GM10248 (cell line): ENCODE measurements at regions not wholly inside any gene's neighbourhood (a gene's known extent, or its start where the extent isn't known, plus 50 kb on each side); places are given as distances from the start of the nearest gene placed in this dataset.
A peak's percentile ranks its signal among the peaks of the same experiment; 100 is the strongest.
"Not testable (repeated sequence)": the region's sequence is repeated elsewhere in the genome, so short reads cannot be mapped to it uniquely, and the experiment has no call there.

Source experiments
- CTCF ChIA-PET: fragments of 300-600 bp; sonication (Branson Sonifier 250); formaldehyde crosslinking; extraction: SDS; loops from one replicate; lab custom pipeline; 2021; ENCODE audit warnings: antibody characterized with exemption; lab: Yijun Ruan, JAX
- POLR2A ChIA-PET: fragments of 350-650 bp; sonication (Branson Sonifier 250); formaldehyde crosslinking; extraction: SDS; loops from one replicate; lab custom pipeline; 2020; ENCODE audit warnings: antibody characterized with exemption; lab: Yijun Ruan, JAX
- DNase-seq: peaks from one replicate; pipeline ENCODE4 v3.0.0; 2012; ENCODE audit errors: extremely low spot score
- CTCF ChIP-seq: IDR thresholded peaks from 2 replicates; pipeline ENCODE4 v1.5.1; 2012; ENCODE audit warnings: mild to moderate bottlenecking, low read depth; ENCODE audit errors: extremely low read depth, missing control alignments, control extremely low read depth

GRCh38 chr20:1741309-1742048 lies 83.9 kb upstream of the SIRPG start:
- no peak for TF ChIP-seq CTCF
- POLR2A ChIA-PET, result no interaction called here
- CTCF ChIA-PET, result interaction anchor here (1.0 kb wide), 1 partner anchor 36 kb away, joined by 3 read pairs; no protein-coding TSS in a partner anchor
- DNase-seq, result no peak

GRCh38 chr20:1737134-1737533 lies 79.6 kb upstream of the SIRPG start:
- ChIA-PET POLR2A (no interaction called here), CTCF (no interaction called here)
- no peak for TF ChIP-seq CTCF
- DNase-seq, result no peak

DNA sequence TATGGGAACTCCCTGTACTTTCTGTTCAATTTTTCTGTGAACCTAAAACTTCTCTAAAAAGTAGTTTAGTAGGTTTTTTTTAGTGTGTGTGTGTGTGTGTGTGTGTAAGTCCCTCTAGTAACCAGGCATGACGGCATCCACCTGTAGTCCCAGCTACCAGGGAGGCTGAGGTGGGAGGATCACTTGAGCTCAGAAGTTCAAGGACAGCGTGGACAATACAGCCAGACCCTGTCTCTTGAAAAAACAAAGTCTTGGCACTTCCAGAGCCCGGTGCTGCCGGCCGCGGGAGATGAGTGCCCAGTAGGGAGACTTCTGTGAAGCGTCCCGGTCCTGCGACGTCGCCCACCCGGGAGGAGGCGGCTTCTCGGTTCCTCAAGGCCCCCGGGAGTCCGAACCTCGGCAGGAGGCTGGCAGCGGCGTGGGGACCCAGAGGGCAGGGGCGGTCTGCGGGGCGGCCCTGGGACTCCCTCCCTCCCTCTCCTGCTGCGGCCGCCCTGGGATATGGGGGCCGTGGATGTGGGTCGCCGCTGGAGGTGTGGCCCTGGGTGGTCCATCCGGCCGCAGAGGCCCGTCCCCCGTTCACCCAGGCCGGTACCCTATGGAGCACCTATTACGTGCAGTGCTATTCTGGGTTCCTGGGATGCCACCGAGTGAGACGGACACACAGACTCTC lies 78.0 kb upstream of the SIRPG start:
- POLR2A ChIA-PET, result no interaction called here
- TF ChIP-seq CTCF, result no peak
- CTCF ChIA-PET, result interaction anchor here (0.9 to 2.9 kb wide), 10 partner anchors 10 to 269 kb away, joined by 3 to 17 read pairs (median 6); partner anchors contain the start of gene NSFL1C
- DNase-seq, result no peak

- ChIA-PET POLR2A (no interaction called here), CTCF (interaction anchor here (0.9 to 2.9 kb wide), 17 partner anchors 10 to 268 kb away, joined by 3 to 17 read pairs (median 4); partner anchors contain the start of gene NSFL1C)
- peak; percentile 34 for DNase-seq
- TF ChIP-seq CTCF, result peak; percentile 76
These were observed 76.8 kb upstream of the SIRPG start for GRCh38 chr20:1734269-1734858.

DNA sequence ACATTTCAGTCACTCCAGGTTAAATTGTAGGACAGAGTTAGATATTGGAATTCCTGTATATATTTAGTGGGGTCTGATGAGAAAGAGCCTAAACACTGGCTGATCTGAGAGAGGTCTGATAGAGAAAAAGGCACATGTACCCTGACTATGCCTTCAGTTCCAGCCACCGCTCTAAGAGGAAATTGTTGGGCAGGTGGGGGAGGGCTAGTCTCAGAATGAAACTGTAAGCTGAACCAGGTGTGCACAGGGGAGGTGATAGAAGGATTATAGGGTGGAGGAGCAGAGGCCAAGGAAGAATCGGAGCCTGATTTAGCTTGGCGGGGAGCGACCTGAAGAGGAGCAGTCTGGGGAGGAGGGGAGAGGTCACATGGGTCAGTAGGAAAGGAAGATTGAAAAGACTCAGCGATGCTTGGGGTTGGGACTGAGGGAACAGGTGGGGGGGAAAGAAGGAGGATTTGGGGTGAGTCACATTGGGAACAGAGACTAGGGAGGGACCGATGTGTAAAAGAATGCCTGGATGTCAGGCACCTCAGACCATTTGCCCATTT lies 74.3 kb upstream of the SIRPG start:
- CTCF ChIA-PET, result interaction anchor here (0.8 to 1.0 kb wide), 3 partner anchors 32 to 194 kb away, joined by 3 read pairs; no protein-coding TSS in a partner anchor
- POLR2A ChIA-PET, DNase-seq: not testable (repeated sequence)

DNA sequence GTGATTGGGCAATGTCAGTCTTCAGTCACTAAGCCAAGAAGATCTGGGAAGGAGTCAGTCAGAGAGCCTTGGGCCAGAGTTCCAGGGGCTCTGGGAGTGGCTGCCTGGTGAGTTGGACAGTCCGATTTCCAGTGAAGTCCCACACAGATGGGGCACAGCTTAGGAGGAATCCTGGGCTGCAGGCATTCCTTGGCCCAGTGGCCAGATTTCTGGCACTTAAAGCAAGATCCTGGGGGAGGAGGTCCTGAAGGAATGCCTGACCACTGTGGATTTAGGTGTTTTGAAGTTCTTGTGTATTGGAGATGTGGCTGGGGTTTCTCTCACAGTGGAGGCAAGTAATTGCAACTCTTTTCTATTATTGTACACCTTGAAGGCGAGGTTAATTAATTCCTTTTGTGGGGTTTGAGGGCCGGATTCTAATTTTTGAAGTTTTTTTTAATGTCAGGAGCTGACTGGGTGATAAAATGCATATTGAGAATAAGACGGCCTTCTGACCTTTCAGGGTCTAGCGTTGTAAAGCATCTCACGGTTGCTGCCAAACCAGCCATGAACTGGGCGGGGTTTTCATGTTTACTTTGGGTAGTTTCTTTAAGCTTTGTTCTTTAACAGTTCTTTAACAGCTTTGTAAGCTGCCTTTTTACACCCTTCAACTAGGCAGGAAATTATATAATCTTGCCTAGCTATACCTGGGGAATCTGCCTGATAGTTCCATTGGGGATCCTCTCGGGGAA lies 73.6 kb upstream of the SIRPG start:
- CTCF ChIA-PET, result interaction anchor here (0.8 to 1.0 kb wide), 3 partner anchors 33 to 193 kb away, joined by 3 read pairs; no protein-coding TSS in a partner anchor
- POLR2A ChIA-PET, DNase-seq: not testable (repeated sequence)

DNA sequence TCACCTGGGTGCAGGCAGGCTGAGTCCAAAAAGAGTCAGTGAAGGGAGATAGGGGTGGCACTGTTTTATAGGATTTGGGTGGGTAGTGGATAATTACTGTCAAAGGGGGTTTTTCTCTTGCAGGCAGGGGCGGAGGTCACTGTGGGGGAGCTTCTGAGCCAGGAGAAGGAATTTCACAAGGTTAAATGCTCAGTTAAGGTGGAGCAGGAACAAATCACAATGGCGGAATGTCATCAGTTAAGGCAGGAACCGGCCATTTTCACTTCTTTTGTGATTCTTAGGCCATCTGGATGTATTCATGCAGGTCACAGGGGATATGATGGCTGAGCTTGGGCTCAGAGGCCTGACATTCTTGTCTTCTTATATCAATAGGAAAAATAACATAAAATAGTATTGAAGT lies 69.7 kb upstream of the SIRPG start:
- CTCF ChIA-PET, POLR2A ChIA-PET, DNase-seq: not testable (repeated sequence)
